Naive thymus-derived CD4-positive, alpha-beta T cell (primary cell): ENCODE measurements at regions not wholly inside any gene's neighbourhood (a gene's known extent, or its start where the extent isn't known, plus 50 kb on each side); places are given as distances from the start of the nearest gene placed in this dataset.

Source experiments
- ATAC-seq: fragments of 150-1000 bp; cut with Tn5 transposase; 2 replicates; pipeline ENCODE4 v1.10.0; 2021; ENCODE audit warnings: mild to moderate bottlenecking, moderate library complexity
- CTCF ChIA-PET: fragments of 350-600 bp; sonication (Branson Sonifier 250); formaldehyde crosslinking; loops from one replicate; lab custom pipeline; 2021; ENCODE audit warnings: antibody characterized with exemption; lab: Charles Lee
- POLR2A ChIA-PET: fragments of 350-600 bp; sonication (Branson Sonifier 250); formaldehyde crosslinking; loops from one replicate; lab custom pipeline; 2021; ENCODE audit warnings: antibody characterized with exemption, inconsistent platforms; lab: Charles Lee
- DNase-seq, 9 donors: peaks; one replicate each; pipeline versions ENCODE4 v3.0.0 to v3.0.0-alpha.2; 2020 to 2022; ENCODE audit warnings: mixed read lengths in 1 of 9
- H3K27ac ChIP-seq: one replicate; pipeline ENCODE4 v1.7.0; 2013; ENCODE audit warnings: mild to moderate bottlenecking, low read depth, low read length, moderate library complexity
- H3K27me3 ChIP-seq, 2 donors: one replicate each; pipeline ENCODE4 v1.7.0; 2013; ENCODE audit warnings: low read length in 2 of 2, mild to moderate bottlenecking in 2 of 2, moderate library complexity in 2 of 2; ENCODE audit not compliant: control insufficient read depth in 2 of 2, insufficient read depth in 2 of 2
- H3K36me3 ChIP-seq, 3 experiments: 1 replicate in 2 of 3; 2 replicates in 1 of 3; pipeline ENCODE4 v1.7.0; 2013; ENCODE audit warnings: low read length in 3 of 3, mild to moderate bottlenecking in 3 of 3, moderate library complexity in 1 of 3; ENCODE audit not compliant: insufficient read depth in 3 of 3, control insufficient read depth in 2 of 3
- H3K4me1 ChIP-seq, 2 donors: one replicate each; pipeline ENCODE4 v1.7.0; 2013; ENCODE audit warnings: low read length in 2 of 2, mild to moderate bottlenecking in 2 of 2, moderate library complexity in 1 of 2; ENCODE audit not compliant: control insufficient read depth in 2 of 2, insufficient read depth in 2 of 2
- H3K4me3 ChIP-seq: 2 replicates; pipeline ENCODE4 v1.7.0; 2013; ENCODE audit warnings: mild to moderate bottlenecking, low read length
- H3K9me3 ChIP-seq, 3 experiments: 1 replicate in 2 of 3; 2 replicates in 1 of 3; pipeline ENCODE4 v1.7.0; 2013; ENCODE audit warnings: low read length in 3 of 3; ENCODE audit not compliant: control insufficient read depth in 2 of 3
- H3K27ac Mint-ChIP-seq, 9 donors: one replicate each; pipeline ENCODE4 v1.8.0; 2020 to 2022; ENCODE audit warnings: mixed read lengths in 9 of 9, mild to moderate bottlenecking in 8 of 9, moderate library complexity in 5 of 9, inconsistent platforms in 2 of 9
- H3K27me3 Mint-ChIP-seq, 5 donors: one replicate each; pipeline ENCODE4 v1.8.0; 2021 to 2022; ENCODE audit warnings: mixed read lengths in 5 of 5, mild to moderate bottlenecking in 1 of 5
- H3K36me3 Mint-ChIP-seq, 5 donors: one replicate each; pipeline ENCODE4 v1.8.0; 2020 to 2022; ENCODE audit warnings: mixed read lengths in 5 of 5, mild to moderate bottlenecking in 3 of 5, inconsistent platforms in 1 of 5
- H3K4me1 Mint-ChIP-seq, 7 donors: one replicate each; pipeline ENCODE4 v1.8.0; 2020 to 2022; ENCODE audit warnings: mixed read lengths in 7 of 7, mild to moderate bottlenecking in 3 of 7, inconsistent platforms in 1 of 7
- H3K4me3 Mint-ChIP-seq, 10 donors: one replicate each; pipeline ENCODE4 v1.8.0; 2020 to 2022; ENCODE audit warnings: mild to moderate bottlenecking in 10 of 10, mixed read lengths in 10 of 10, moderate library complexity in 6 of 10, inconsistent platforms in 2 of 10
- H3K9me3 Mint-ChIP-seq, 11 donors: one replicate each; pipeline ENCODE4 v1.8.0; 2020 to 2022; ENCODE audit warnings: mixed read lengths in 11 of 11, mild to moderate bottlenecking in 4 of 11, inconsistent platforms in 1 of 11, moderate library complexity in 1 of 11
- intact Hi-C, 2 donors: fragments of 100-400 bp; cut with micrococcal nuclease; formaldehyde crosslinking; loops; one replicate each; pipeline ENCODE4 v1.15.1; 2023

GRCh38 chr12:24198070-24198469 is 248.6 kb upstream of the SOX5 start:
- intact Hi-C loops = no loop called here
- Mint-ChIP-seq H3K4me1 (no peaks in the 10 kb centered on the region), H3K4me3 (no peak overlapping the region), H3K36me3 (no peaks in the 10 kb centered on the region), H3K9me3 (peaks cover 0 to 11% (median 0%) of the 10 kb centered on the region in 11 donors), H3K27me3 (no peaks in the 10 kb centered on the region), H3K27ac (no peak overlapping the region)
- DNase-seq = no peak
- ChIA-PET POLR2A (no interaction called here), CTCF (no interaction called here)
- no peak overlapping the region for H3K4me3 ChIP-seq
- no peak overlapping the region for H3K27ac ChIP-seq
- no peaks in the 10 kb centered on the region for H3K9me3 ChIP-seq
- ATAC-seq = no peak
- no peaks in the 10 kb centered on the region for H3K27me3 ChIP-seq
- no peaks in the 10 kb centered on the region for H3K4me1 ChIP-seq
- H3K36me3 ChIP-seq = no peaks in the 10 kb centered on the region

GRCh38 chr12:24197532-24197931 is 248.1 kb upstream of the SOX5 start:
- no peaks in the 10 kb centered on the region for H3K4me1 ChIP-seq
- ATAC-seq (no peak), DNase-seq (no peak)
- POLR2A ChIA-PET = no interaction called here
- CTCF ChIA-PET = no interaction called here
- intact Hi-C loops = no loop called here
- H3K4me3 Mint-ChIP-seq = no peak overlapping the region
- H3K9me3 ChIP-seq = no peaks in the 10 kb centered on the region
- no peaks in the 10 kb centered on the region for H3K4me1 Mint-ChIP-seq
- H3K27ac ChIP-seq = no peak overlapping the region
- H3K4me3 ChIP-seq = no peak overlapping the region
- H3K36me3 ChIP-seq = no peaks in the 10 kb centered on the region
- H3K27ac Mint-ChIP-seq = no peak overlapping the region
- H3K27me3 ChIP-seq = no peaks in the 10 kb centered on the region
- H3K36me3 Mint-ChIP-seq = no peaks in the 10 kb centered on the region
- H3K9me3 Mint-ChIP-seq = peaks cover 0 to 9% (median 0%) of the 10 kb centered on the region in 11 donors
- H3K27me3 Mint-ChIP-seq = no peaks in the 10 kb centered on the region

GRCh38 chr12:24195063-24195462 is 245.6 kb upstream of the SOX5 start:
- no peak for ATAC-seq
- Mint-ChIP-seq H3K27ac (no peak overlapping the region), H3K4me3 (no peak overlapping the region), H3K9me3 (peaks cover 0 to 2% (median 0%) of the 10 kb centered on the region in 11 donors), H3K36me3 (no peaks in the 10 kb centered on the region), H3K27me3 (no peaks in the 10 kb centered on the region), H3K4me1 (no peaks in the 10 kb centered on the region)
- CTCF ChIA-PET = no interaction called here
- H3K4me3 ChIP-seq = no peak overlapping the region
- POLR2A ChIA-PET = no interaction called here
- H3K36me3 ChIP-seq = no peaks in the 10 kb centered on the region
- no peaks in the 10 kb centered on the region for H3K27me3 ChIP-seq
- no peak overlapping the region for H3K27ac ChIP-seq
- no peaks in the 10 kb centered on the region for H3K9me3 ChIP-seq
- intact Hi-C loops = no loop called here
- DNase-seq = no peak
- no peaks in the 10 kb centered on the region for H3K4me1 ChIP-seq

GRCh38 chr12:24191117-24191516 is 241.6 kb upstream of the SOX5 start:
- Histone ChIP-seq H3K36me3 (no peaks in the 10 kb centered on the region), H3K4me3 (no peak overlapping the region), H3K9me3 (no peaks in the 10 kb centered on the region), H3K27ac (no peak overlapping the region), H3K27me3 (no peaks in the 10 kb centered on the region), H3K4me1 (no peaks in the 10 kb centered on the region)
- Mint-ChIP-seq H3K36me3 (no peaks in the 10 kb centered on the region), H3K27ac (no peak overlapping the region), H3K4me1 (no peaks in the 10 kb centered on the region), H3K4me3 (no peak overlapping the region), H3K27me3 (no peaks in the 10 kb centered on the region), H3K9me3 (peaks cover 0 to 2% (median 0%) of the 10 kb centered on the region in 11 donors)
- no peak for DNase-seq
- CTCF ChIA-PET = no interaction called here
- intact Hi-C loops = no loop called here
- no peak for ATAC-seq
- POLR2A ChIA-PET = no interaction called here

GRCh38 chr12:24185782-24186181 is 236.3 kb upstream of the SOX5 start:
- Histone ChIP-seq H3K36me3 (no peaks in the 10 kb centered on the region), H3K4me3 (no peak overlapping the region), H3K27ac (no peak overlapping the region), H3K27me3 (no peaks in the 10 kb centered on the region), H3K4me1 (no peaks in the 10 kb centered on the region), H3K9me3 (no peaks in the 10 kb centered on the region)
- Mint-ChIP-seq H3K36me3 (no peaks in the 10 kb centered on the region), H3K27ac (no peak overlapping the region), H3K4me3 (no peak overlapping the region), H3K9me3 (peaks cover 0 to 2% (median 0%) of the 10 kb centered on the region in 11 donors), H3K27me3 (no peaks in the 10 kb centered on the region), H3K4me1 (no peaks in the 10 kb centered on the region)
- ATAC-seq (no peak), DNase-seq (no peak)
- ChIA-PET POLR2A (no interaction called here), CTCF (no interaction called here)
- intact Hi-C loops = no loop called here

GRCh38 chr12:24177889-24178288 is 228.4 kb upstream of the SOX5 start:
- CTCF ChIA-PET = no interaction called here
- ATAC-seq (no peak), DNase-seq (no peak)
- H3K36me3 ChIP-seq = no peaks in the 10 kb centered on the region
- POLR2A ChIA-PET = no interaction called here
- H3K4me3 Mint-ChIP-seq = no peak overlapping the region
- intact Hi-C loops = no loop called here
- H3K27ac ChIP-seq = no peak overlapping the region
- no peaks in the 10 kb centered on the region for H3K9me3 Mint-ChIP-seq
- no peaks in the 10 kb centered on the region for H3K36me3 Mint-ChIP-seq
- no peaks in the 10 kb centered on the region for H3K9me3 ChIP-seq
- H3K4me3 ChIP-seq = no peak overlapping the region
- no peaks in the 10 kb centered on the region for H3K27me3 ChIP-seq
- H3K4me1 ChIP-seq = no peaks in the 10 kb centered on the region
- H3K4me1 Mint-ChIP-seq = no peaks in the 10 kb centered on the region
- no peaks in the 10 kb centered on the region for H3K27me3 Mint-ChIP-seq
- H3K27ac Mint-ChIP-seq = no peak overlapping the region

- intact Hi-C loops = no loop called here
- H3K36me3 Mint-ChIP-seq = no peaks in the 10 kb centered on the region
- ChIA-PET CTCF (no interaction called here), POLR2A (no interaction called here)
- no peak overlapping the region for H3K27ac Mint-ChIP-seq
- Histone ChIP-seq H3K4me1 (no peaks in the 10 kb centered on the region), H3K9me3 (no peaks in the 10 kb centered on the region), H3K27ac (no peak overlapping the region), H3K4me3 (no peak overlapping the region), H3K27me3 (no peaks in the 10 kb centered on the region), H3K36me3 (no peaks in the 10 kb centered on the region)
- DNase-seq (no peak), ATAC-seq (no peak)
- H3K4me3 Mint-ChIP-seq = no peak overlapping the region
- H3K9me3 Mint-ChIP-seq = peaks cover 0 to 6% (median 0%) of the 10 kb centered on the region in 11 donors
- H3K27me3 Mint-ChIP-seq = no peaks in the 10 kb centered on the region
- no peaks in the 10 kb centered on the region for H3K4me1 Mint-ChIP-seq
Observed at GRCh38 chr12:24175929-24176328, 226.5 kb upstream of the SOX5 start.
